Activated B cell treated with CpG ODN at 0.5 μM for 24 hours (primary cell): ENCODE measurements at regions not wholly inside any gene's neighbourhood (a gene's known extent, or its start where the extent isn't known, plus 50 kb on each side); places are given as distances from the start of the nearest gene placed in this dataset.
"Not testable (repeated sequence)": the region's sequence is repeated elsewhere in the genome, so short reads cannot be mapped to it uniquely, and the experiment has no call there.

ENCODE experiments used
- ATAC-seq: fragments of 200-7000 bp; cut with Tn5 transposase; one replicate; pipeline ENCODE4 v1.10.0; 2021; ENCODE audit warnings: low read depth, mild to moderate bottlenecking, moderate library complexity
- CTCF ChIA-PET: fragments of 350-600 bp; sonication (Branson Sonifier 250); formaldehyde crosslinking; loops from one replicate; lab custom pipeline; 2021; ENCODE audit warnings: antibody characterized with exemption; lab: Charles Lee
- POLR2A ChIA-PET: fragments of 350-600 bp; sonication (Branson Sonifier 250); formaldehyde crosslinking; loops from one replicate; lab custom pipeline; 2021; ENCODE audit warnings: antibody characterized with exemption; lab: Charles Lee
- DNase-seq: peaks from one replicate; pipeline ENCODE4 v3.0.0; 2022
- H3K27ac Mint-ChIP-seq: one replicate; pipeline ENCODE4 v1.8.0; 2020; ENCODE audit warnings: mixed read lengths
- H3K27me3 Mint-ChIP-seq: one replicate; pipeline ENCODE4 v1.8.0; 2021; ENCODE audit warnings: mixed read lengths
- H3K36me3 Mint-ChIP-seq: one replicate; pipeline ENCODE4 v1.8.0; 2021; ENCODE audit warnings: low read depth, mixed read lengths
- H3K4me1 Mint-ChIP-seq: one replicate; pipeline ENCODE4 v1.8.0; 2021; ENCODE audit warnings: mixed read lengths
- H3K4me3 Mint-ChIP-seq: one replicate; pipeline ENCODE4 v1.8.0; 2020; ENCODE audit warnings: mild to moderate bottlenecking, mixed read lengths
- H3K9me3 Mint-ChIP-seq: one replicate; pipeline ENCODE4 v1.8.0; 2020; ENCODE audit warnings: mixed read lengths
- intact Hi-C: fragments of 100-400 bp; cut with micrococcal nuclease; formaldehyde crosslinking; loops from one replicate; pipeline ENCODE4 v1.15.1; 2024
- TF ChIP-seq, protein P1 (sequence below): fragments of 200-600 bp; IDR thresholded peaks from one replicate; pipeline ENCODE4 v1.8.0; 2022; ENCODE audit warnings: antibody characterized with exemption, mild to moderate bottlenecking

DNA sequence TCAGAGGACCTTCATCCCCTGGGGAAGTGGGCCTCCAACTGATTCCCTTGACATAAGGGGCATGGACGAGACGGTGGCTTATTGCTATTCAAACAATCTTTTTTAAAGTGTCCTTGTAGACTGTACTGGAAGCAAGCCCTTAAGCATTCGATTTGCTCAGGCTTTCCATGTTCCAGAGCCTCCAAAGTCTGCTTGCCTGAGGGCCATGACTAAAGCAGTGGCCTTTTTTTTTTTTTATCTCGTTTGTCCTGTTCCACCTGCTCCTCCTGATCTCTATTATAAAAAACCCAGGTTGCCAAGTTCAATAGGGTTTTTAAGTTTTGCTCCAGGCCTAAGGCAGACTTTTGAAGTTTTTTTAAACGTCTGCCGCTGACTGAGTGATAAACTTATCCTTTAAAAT is 103.7 kb upstream of the AADAT start:
- no peaks in the 10 kb centered on the region for H3K36me3 Mint-ChIP-seq
- CTCF ChIA-PET = no interaction called here
- no peaks in the 10 kb centered on the region for H3K4me1 Mint-ChIP-seq
- no peak for DNase-seq
- peaks cover 8% of the 10 kb centered on the region for H3K27me3 Mint-ChIP-seq
- no peak for ATAC-seq
- H3K4me3 Mint-ChIP-seq = no peak overlapping the region
- POLR2A ChIA-PET = no interaction called here
- TF ChIP-seq, protein P1, sequence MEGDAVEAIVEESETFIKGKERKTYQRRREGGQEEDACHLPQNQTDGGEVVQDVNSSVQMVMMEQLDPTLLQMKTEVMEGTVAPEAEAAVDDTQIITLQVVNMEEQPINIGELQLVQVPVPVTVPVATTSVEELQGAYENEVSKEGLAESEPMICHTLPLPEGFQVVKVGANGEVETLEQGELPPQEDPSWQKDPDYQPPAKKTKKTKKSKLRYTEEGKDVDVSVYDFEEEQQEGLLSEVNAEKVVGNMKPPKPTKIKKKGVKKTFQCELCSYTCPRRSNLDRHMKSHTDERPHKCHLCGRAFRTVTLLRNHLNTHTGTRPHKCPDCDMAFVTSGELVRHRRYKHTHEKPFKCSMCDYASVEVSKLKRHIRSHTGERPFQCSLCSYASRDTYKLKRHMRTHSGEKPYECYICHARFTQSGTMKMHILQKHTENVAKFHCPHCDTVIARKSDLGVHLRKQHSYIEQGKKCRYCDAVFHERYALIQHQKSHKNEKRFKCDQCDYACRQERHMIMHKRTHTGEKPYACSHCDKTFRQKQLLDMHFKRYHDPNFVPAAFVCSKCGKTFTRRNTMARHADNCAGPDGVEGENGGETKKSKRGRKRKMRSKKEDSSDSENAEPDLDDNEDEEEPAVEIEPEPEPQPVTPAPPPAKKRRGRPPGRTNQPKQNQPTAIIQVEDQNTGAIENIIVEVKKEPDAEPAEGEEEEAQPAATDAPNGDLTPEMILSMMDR = no peak
- intact Hi-C loops = no loop called here
- H3K27ac Mint-ChIP-seq = no peak overlapping the region
- H3K9me3 Mint-ChIP-seq = no peaks in the 10 kb centered on the region

- POLR2A ChIA-PET = no interaction called here
- TF ChIP-seq, protein P1 = no peak
- CTCF ChIA-PET = no interaction called here
- Mint-ChIP-seq H3K36me3 (no peaks in the 10 kb centered on the region), H3K4me1 (no peaks in the 10 kb centered on the region), H3K9me3 (no peaks in the 10 kb centered on the region), H3K27ac (no peak overlapping the region), H3K4me3 (no peak overlapping the region), H3K27me3 (peaks cover 7% of the 10 kb centered on the region)
- DNase-seq (no peak), ATAC-seq (no peak)
- intact Hi-C loops = no loop called here
These were observed 100.5 kb upstream of the AADAT start for GRCh38 chr4:170190265-170190664.

- CTCF ChIA-PET = no interaction called here
These were observed 81.1 kb upstream of the AADAT start for GRCh38 chr4:170170861-170171260.

GRCh38 chr4:170169699-170170098 is 79.9 kb upstream of the AADAT start:
- no peak overlapping the region for H3K27ac Mint-ChIP-seq
- no peaks in the 10 kb centered on the region for H3K9me3 Mint-ChIP-seq
- intact Hi-C loops = no loop called here
- no peaks in the 10 kb centered on the region for H3K36me3 Mint-ChIP-seq
- ChIA-PET CTCF (no interaction called here), POLR2A (no interaction called here)
- ATAC-seq (no peak), DNase-seq (no peak)
- H3K27me3 Mint-ChIP-seq = no peaks in the 10 kb centered on the region
- no peak overlapping the region for H3K4me3 Mint-ChIP-seq
- TF ChIP-seq, protein P1 = no peak
- H3K4me1 Mint-ChIP-seq = no peaks in the 10 kb centered on the region

More at GRCh38 chr4:170170861-170171260, 81.1 kb upstream of the AADAT start:
- Mint-ChIP-seq H3K9me3 (no peaks in the 10 kb centered on the region), H3K27me3 (no peaks in the 10 kb centered on the region), H3K36me3 (no peaks in the 10 kb centered on the region), H3K27ac (no peak overlapping the region), H3K4me3 (no peak overlapping the region), H3K4me1 (no peaks in the 10 kb centered on the region)
- intact Hi-C loops = no loop called here
- ATAC-seq = no peak
- POLR2A ChIA-PET = no interaction called here
- DNase-seq = no peak
- TF ChIP-seq, protein P1 = no peak

DNA sequence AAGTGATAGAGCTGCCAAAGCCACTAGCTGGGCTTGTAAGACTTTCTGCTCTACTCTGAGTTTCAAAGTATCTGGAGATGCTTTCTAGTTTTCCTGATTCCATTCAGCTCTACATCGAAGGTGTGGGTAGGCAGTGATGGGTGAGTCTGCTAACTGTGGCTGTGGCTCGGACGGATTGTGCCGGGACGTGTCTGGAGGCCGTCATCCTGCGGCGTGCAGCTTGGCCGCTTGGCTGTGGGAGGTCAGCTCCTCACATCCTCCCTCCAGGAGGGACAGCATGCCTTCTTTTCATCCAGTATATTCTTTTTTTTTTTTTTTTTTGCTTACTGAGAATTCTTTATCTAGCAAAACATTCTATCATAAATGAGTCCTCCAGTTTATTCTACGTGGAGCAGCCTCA is 77.9 kb upstream of the AADAT start:
- Mint-ChIP-seq H3K4me3 (no peak overlapping the region), H3K27me3 (peaks cover 2% of the 10 kb centered on the region), H3K27ac (no peak overlapping the region), H3K36me3 (no peaks in the 10 kb centered on the region), H3K4me1 (no peaks in the 10 kb centered on the region), H3K9me3 (no peaks in the 10 kb centered on the region)
- ATAC-seq = no peak
- POLR2A ChIA-PET = no interaction called here
- CTCF ChIA-PET = no interaction called here
- TF ChIP-seq, protein P1 = no peak
- DNase-seq = no peak
- intact Hi-C loops = no loop called here

DNA sequence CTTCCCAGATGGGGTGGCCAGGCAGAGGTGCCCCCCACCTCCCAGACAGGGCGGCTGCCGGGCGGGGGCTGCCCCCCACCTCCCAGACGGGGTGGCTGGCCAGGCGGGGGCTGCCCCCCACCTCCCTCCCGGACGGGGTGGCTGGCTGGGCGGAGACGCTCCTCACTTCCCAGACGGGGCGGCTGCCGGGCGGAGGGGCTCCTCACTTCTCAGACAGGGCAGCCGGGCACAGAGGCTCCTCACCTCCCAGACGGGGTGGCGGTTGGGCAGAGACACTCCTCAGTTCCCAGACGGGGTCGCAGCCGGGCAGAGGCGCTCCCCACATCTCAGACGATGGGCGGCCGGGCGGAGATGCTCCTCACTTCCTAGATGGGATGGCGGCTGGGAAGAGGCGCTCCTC is 76.4 kb upstream of the AADAT start:
- H3K27ac Mint-ChIP-seq, intact Hi-C loops, H3K4me3 Mint-ChIP-seq, H3K9me3 Mint-ChIP-seq, H3K27me3 Mint-ChIP-seq, DNase-seq, ATAC-seq, H3K36me3 Mint-ChIP-seq, H3K4me1 Mint-ChIP-seq, POLR2A ChIA-PET, CTCF ChIA-PET: not testable (repeated sequence)
